ENCODE measurements at regions not wholly inside any gene's neighbourhood (a gene's known extent, or its start where the extent isn't known, plus 50 kb on each side); places are given as distances from the start of the nearest gene placed in this dataset.

DNA sequence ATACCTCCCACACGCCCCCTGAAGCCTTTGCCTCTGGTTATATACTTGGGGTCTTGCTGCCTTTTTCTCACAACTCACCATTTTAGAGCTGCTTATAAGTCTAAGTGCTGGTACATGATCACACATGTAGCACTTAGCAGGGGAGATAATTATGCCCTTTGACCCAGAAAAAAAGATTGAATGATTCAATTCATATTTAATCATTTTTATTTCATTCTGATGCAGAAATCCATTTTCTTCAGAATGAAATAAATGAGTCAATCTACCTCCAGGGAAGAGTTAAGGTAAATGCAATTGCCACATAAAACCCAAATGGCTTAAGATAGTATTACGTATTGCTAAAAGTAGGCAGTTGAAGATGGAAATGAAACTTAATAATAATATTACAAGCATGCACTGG lies 414.6 kb upstream of the PRICKLE1 start:
- no peak for DNase-seq
- WGBS, 2 donors: 89 to 92% methylated on average over 2 of the region's 2 CpGs
- Histone ChIP-seq H3K4me1 (peaks cover 0 to under 1% (median 0%) of the 10 kb centered on the region in 4 donors), H3K4me3 (no peak overlapping the region), H3K27me3 (no peaks in the 10 kb centered on the region), H3K9me3 (no peaks in the 10 kb centered on the region), H3K27ac (no peak overlapping the region), H3K36me3 (no peaks in the 10 kb centered on the region)
- intact Hi-C loops (cut with DNase I): no loop called here
- no peak for TF ChIP-seq POLR2AphosphoS5 (IDR thresholded peaks at IDR 0.05)
- TF ChIP-seq POLR2A (IDR thresholded peaks at IDR 0.05): no peak
- TF ChIP-seq EP300 (IDR thresholded peaks at IDR 0.05): no peak
- TF ChIP-seq, protein P1, sequence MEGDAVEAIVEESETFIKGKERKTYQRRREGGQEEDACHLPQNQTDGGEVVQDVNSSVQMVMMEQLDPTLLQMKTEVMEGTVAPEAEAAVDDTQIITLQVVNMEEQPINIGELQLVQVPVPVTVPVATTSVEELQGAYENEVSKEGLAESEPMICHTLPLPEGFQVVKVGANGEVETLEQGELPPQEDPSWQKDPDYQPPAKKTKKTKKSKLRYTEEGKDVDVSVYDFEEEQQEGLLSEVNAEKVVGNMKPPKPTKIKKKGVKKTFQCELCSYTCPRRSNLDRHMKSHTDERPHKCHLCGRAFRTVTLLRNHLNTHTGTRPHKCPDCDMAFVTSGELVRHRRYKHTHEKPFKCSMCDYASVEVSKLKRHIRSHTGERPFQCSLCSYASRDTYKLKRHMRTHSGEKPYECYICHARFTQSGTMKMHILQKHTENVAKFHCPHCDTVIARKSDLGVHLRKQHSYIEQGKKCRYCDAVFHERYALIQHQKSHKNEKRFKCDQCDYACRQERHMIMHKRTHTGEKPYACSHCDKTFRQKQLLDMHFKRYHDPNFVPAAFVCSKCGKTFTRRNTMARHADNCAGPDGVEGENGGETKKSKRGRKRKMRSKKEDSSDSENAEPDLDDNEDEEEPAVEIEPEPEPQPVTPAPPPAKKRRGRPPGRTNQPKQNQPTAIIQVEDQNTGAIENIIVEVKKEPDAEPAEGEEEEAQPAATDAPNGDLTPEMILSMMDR (IDR thresholded peaks at IDR 0.05): no peak

DNA sequence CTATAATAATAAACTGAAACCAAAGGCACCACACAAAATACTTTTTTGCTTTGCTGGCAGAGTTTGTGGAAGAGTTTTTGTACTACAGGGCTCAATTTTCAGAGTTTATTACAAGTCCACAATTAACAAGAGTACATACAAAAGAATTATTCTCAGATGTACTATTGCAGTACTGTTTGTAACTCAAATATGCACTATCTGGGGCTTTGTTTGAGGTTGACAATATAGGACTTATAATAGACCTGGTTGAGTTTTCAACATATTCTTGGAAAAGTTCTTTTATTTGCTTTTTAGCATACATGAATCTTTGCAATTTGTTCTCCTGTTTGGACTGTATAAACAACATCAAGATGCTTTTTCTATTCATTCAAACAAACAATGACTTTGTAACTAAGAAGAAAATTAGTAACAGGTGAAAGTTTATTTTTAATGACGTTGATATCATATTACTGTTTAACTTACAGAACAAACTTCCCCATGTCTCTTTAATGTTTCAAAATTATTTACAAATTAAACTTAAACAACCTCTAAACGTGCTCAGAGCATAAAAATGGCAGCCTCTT lies 407.4 kb upstream of the PRICKLE1 start:
- Histone ChIP-seq H3K27me3 (no peaks in the 10 kb centered on the region), H3K4me3 (no peak overlapping the region), H3K36me3 (no peaks in the 10 kb centered on the region), H3K27ac (no peak overlapping the region), H3K9me3 (no peaks in the 10 kb centered on the region), H3K4me1 (no peaks in the 10 kb centered on the region)
- intact Hi-C loops (cut with DNase I): no loop called here
- no peak for TF ChIP-seq POLR2A (IDR thresholded peaks at IDR 0.05)
- 14 to 56% methylated on average over 2 of the region's 2 CpGs for WGBS, 2 donors
- DNase-seq: no peak

DNA sequence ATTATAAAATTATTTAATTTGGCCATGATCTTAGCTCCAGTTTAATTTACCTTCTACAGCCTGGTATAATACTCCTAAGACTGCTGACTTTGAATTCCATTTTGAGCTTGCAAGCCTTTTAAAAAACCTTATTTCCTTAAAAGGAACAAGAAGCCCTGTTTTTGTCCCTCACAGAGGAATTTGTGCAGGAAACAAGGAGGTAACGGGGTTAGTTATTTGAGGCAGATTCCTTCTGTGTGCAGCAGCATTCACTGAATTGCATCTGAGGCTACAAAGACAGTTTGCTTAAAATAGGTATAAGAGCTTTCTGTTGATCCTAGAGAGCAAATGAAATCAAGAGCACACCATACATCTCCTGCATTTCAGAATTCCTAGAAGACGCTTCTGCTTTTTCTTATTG lies 403.3 kb upstream of the PRICKLE1 start:
- intact Hi-C loops (cut with DNase I): no loop called here
- H3K36me3 ChIP-seq: no peaks in the 10 kb centered on the region
- 85 to 86% methylated on average over 2 of the region's 2 CpGs for WGBS, 2 donors
- no peak for DNase-seq
- H3K9me3 ChIP-seq: no peaks in the 10 kb centered on the region
- no peaks in the 10 kb centered on the region for H3K4me1 ChIP-seq
- H3K27me3 ChIP-seq: no peaks in the 10 kb centered on the region
- no peak for TF ChIP-seq POLR2AphosphoS5 (IDR thresholded peaks at IDR 0.05)
- TF ChIP-seq, protein P1 (IDR thresholded peaks at IDR 0.05): no peak
- no peak for TF ChIP-seq EP300 (IDR thresholded peaks at IDR 0.05)
- no peak for TF ChIP-seq POLR2A (IDR thresholded peaks at IDR 0.05)
- no peak overlapping the region for H3K4me3 ChIP-seq
- no peak overlapping the region for H3K27ac ChIP-seq

DNA sequence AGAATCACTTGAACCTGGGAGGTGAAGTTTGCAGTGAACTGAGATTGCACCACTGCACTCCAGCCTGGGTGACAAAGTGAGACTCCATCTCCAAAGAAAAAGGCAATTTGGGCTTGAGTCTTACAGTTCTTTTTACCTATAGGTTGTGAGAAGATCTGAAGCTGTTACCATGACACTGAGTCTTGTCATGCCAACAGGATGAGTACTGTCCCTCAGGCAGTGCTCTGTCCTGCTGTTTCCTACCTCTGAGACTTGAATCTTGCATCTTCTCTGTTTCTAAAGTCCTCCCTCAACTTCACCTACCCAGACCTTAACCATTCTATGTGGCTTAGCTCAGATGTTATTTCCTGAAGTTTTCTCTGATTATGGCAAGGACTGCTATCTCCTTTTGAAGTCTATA lies 400.8 kb upstream of the PRICKLE1 start:
- TF ChIP-seq POLR2A (IDR thresholded peaks at IDR 0.05): no peak
- no peak for TF ChIP-seq EP300 (IDR thresholded peaks at IDR 0.05)
- TF ChIP-seq POLR2AphosphoS5 (IDR thresholded peaks at IDR 0.05): no peak
- TF ChIP-seq, protein P1 (IDR thresholded peaks at IDR 0.05): no peak
- peaks cover 0 to 4% (median 0%) of the 10 kb centered on the region in 4 donors for H3K9me3 ChIP-seq
- no peaks in the 10 kb centered on the region for H3K36me3 ChIP-seq
- H3K4me1 ChIP-seq: no peaks in the 10 kb centered on the region
- DNase-seq: no peak
- no peak overlapping the region for H3K27ac ChIP-seq
- intact Hi-C loops (cut with DNase I): no loop called here
- H3K27me3 ChIP-seq: no peaks in the 10 kb centered on the region
- H3K4me3 ChIP-seq: no peak overlapping the region

DNA sequence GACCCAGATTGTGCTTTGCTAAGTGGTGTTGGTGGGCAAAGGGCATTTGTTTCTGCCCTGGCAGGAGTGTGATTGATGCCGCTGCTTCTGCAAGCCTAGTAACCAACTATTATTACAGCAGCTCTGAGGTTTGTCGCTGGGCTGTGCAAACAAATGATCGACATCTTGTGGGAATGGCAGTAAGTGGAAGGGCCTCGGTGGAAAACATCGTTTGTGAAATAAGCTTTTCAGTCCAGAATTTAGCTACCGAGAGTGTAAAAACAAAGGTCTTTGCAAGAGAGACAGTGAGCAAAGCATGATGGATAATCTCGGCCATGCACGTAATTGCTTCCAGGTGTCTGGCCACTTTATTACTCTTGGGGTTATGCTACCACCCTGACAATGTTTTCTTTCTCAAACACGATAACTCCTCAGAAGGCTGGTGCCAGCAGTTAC lies 397.7 kb upstream of the PRICKLE1 start:
- no peak overlapping the region for H3K27ac ChIP-seq
- 31 to 61% methylated on average over 9 of the region's 9 CpGs for WGBS, 2 donors
- no peaks in the 10 kb centered on the region for H3K4me1 ChIP-seq
- no peak overlapping the region for H3K4me3 ChIP-seq
- DNase-seq: no peak
- H3K9me3 ChIP-seq: peaks cover 0 to 4% (median 0%) of the 10 kb centered on the region in 4 donors
- no peaks in the 10 kb centered on the region for H3K36me3 ChIP-seq
- TF ChIP-seq POLR2AphosphoS5 (IDR thresholded peaks at IDR 0.05) (no peak), POLR2A (IDR thresholded peaks at IDR 0.05) (no peak), EP300 (IDR thresholded peaks at IDR 0.05) (no peak)
- TF ChIP-seq, protein P1 (IDR thresholded peaks at IDR 0.05): no peak
- intact Hi-C loops (cut with DNase I): no loop called here
- no peaks in the 10 kb centered on the region for H3K27me3 ChIP-seq
